SW 1271 (cell line): ENCODE measurements at regions not wholly inside any gene's neighbourhood (a gene's known extent, or its start where the extent isn't known, plus 50 kb on each side); places are given as distances from the start of the nearest gene placed in this dataset.

Source experiments
- DNase-seq, 2 experiments: peaks; one replicate each; lab custom pipeline; 2025; lab: John Stamatoyannopoulos, UW

- DNase-seq: no peak
Measured at GRCh38 chrX:65034292-65034667, 58.0 kb upstream of the ZC4H2 start.
